ENCODE measurements at regions not wholly inside any gene's neighbourhood (a gene's known extent, or its start where the extent isn't known, plus 50 kb on each side); places are given as distances from the start of the nearest gene placed in this dataset.

DNA sequence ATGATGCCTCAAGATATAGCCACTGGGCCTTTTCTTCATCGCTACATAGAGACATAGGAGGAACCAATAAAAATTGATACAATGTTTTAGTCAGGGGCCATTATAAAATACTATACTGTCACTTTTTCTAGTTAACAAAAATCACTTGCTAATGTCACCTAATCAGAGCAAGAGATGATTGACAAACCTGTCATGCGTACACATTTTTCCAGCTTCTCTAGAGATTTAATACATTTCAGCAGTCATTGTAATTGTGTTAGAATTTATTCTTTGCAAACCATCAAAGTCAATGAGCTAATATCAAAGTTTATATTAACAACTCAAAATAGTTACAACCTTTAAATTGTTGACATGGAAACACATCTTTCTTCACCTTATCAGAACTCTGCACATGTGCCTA is 513.6 kb upstream of the SEMA6A start:
- H3K36me3 Mint-ChIP-seq, result no peaks in the 10 kb centered on the region
- CTCF ChIA-PET, result no interaction called here
- H3K4me1 Mint-ChIP-seq, result no peaks in the 10 kb centered on the region
- no peak for TF ChIP-seq MAX (CRISPR knock-in tag; IDR thresholded peaks at IDR 0.05)
- TF ChIP-seq SP1 (CRISPR knock-in tag; conservative IDR thresholded peaks at IDR 0.05), result no peak
- no peak for TF ChIP-seq IRF1 (CRISPR knock-in tag; IDR thresholded peaks at IDR 0.05)
- TF ChIP-seq NFYB (CRISPR knock-in tag; conservative IDR thresholded peaks at IDR 0.05; ENCODE audit: low read depth), result no peak
- no peak for TF ChIP-seq ZNF281 (CRISPR knock-in tag; IDR thresholded peaks at IDR 0.05)
- no peak for TF ChIP-seq FOXJ3 (CRISPR knock-in tag; IDR thresholded peaks at IDR 0.05; ENCODE audit: borderline replicate concordance)
- TF ChIP-seq E2F4 (CRISPR knock-in tag; IDR thresholded peaks at IDR 0.05; ENCODE audit: borderline replicate concordance, low read depth), result no peak
- no peak for TF ChIP-seq ZNF232 (CRISPR knock-in tag; IDR thresholded peaks at IDR 0.05)
- TF ChIP-seq ZNF423 (CRISPR knock-in tag; IDR thresholded peaks at IDR 0.05), result no peak
- no peak for TF ChIP-seq ZNF121 (CRISPR knock-in tag; IDR thresholded peaks at IDR 0.05)
- TF ChIP-seq HMGA2 (CRISPR knock-in tag; IDR thresholded peaks at IDR 0.05), result no peak
- TF ChIP-seq ZSCAN18 (CRISPR knock-in tag; IDR thresholded peaks at IDR 0.05), result no peak
- TF ChIP-seq NR1H2 (CRISPR knock-in tag; IDR thresholded peaks at IDR 0.05), result no peak
- TF ChIP-seq OVOL2 (CRISPR knock-in tag; IDR thresholded peaks at IDR 0.05; ENCODE audit: borderline replicate concordance), result no peak
- H3K4me3 Mint-ChIP-seq, result no peak overlapping the region
- no peak for ATAC-seq
- DNase-seq (ENCODE audit: low spot score), result no peak
- no peaks in the 10 kb centered on the region for H3K27me3 Mint-ChIP-seq (ENCODE audit: low read depth)
- POLR2A ChIA-PET, result interaction anchor here (0.6 kb wide), 1 partner anchor 11 kb away, joined by 4 read pairs; no protein-coding TSS in a partner anchor
- peaks cover 7% of the 10 kb centered on the region; the same call in 1 of the 2 replicates for H3K9me3 Mint-ChIP-seq
- no peak overlapping the region for H3K27ac Mint-ChIP-seq

DNA sequence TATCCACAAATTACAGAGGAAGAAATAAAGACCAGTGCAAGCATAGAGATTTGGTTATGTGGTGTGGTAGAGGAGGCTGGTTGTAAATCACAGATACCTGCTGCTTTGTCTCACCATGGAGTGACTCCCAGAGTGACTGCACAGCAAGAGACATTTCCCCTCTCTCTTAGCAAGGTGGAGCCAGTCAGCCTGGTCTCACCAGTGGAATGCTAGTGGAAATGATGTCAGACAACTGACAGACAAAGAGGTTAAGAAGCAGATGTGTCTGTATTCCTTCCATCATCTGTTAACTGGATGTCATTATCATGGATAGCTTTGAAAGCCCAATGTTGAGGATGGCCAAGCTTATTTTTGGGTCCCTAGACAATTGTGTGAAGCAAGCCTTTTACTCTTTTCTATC is 509.4 kb upstream of the SEMA6A start:
- peaks cover 7% of the 10 kb centered on the region; the same call in 1 of the 2 replicates for H3K9me3 Mint-ChIP-seq
- H3K27ac Mint-ChIP-seq, result no peak overlapping the region
- H3K4me3 Mint-ChIP-seq, result no peak overlapping the region
- ChIA-PET CTCF (no interaction called here), POLR2A (no interaction called here)
- DNase-seq (ENCODE audit: low spot score) (no peak), ATAC-seq (no peak)
- H3K27me3 Mint-ChIP-seq (ENCODE audit: low read depth), result no peaks in the 10 kb centered on the region
- peaks cover 3% of the 10 kb centered on the region; the same call in 1 of the 2 replicates for H3K4me1 Mint-ChIP-seq
- no peaks in the 10 kb centered on the region for H3K36me3 Mint-ChIP-seq
- no peak for TF ChIP-seq ZNF671 (CRISPR knock-in tag; IDR thresholded peaks at IDR 0.05)
- no peak for TF ChIP-seq ZNF263 (CRISPR knock-in tag; IDR thresholded peaks at IDR 0.05; ENCODE audit: low read depth)
- TF ChIP-seq, protein P1, sequence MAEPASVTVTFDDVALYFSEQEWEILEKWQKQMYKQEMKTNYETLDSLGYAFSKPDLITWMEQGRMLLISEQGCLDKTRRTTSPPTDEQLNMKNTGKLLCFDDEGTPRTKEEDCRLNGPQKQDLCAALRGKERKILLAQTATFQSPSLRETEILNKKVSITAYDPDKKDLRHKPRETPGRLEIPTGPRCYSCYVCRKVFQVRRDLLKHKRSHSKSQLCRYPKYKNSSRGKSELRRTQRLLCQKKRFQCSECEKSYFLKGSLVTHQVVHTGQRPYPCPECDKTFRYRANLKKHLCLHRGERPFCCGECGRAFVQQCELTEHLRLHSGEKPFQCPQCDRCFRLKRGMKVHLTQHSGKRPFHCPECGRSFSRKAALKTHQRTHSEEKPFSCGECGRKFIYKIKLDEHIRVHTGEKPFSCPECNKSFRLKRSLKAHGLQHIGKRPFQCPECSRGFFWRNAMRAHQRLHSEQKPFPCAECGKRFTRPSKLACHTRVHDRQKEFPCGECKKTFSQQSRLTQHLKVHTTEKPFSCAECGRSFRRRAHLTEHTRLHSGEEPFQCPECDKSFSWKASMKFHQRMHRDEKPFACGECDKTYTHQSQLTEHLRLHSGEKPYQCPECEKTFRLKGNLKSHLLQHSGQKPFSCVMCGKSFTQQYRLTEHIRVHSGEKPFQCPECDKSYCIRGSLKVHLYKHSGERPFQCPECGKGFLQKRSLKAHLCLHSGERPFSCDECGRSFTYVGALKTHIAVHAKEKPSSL (CRISPR knock-in tag; conservative IDR thresholded peaks at IDR 0.05), result no peak
- no peak for TF ChIP-seq FOXK1 (CRISPR knock-in tag; IDR thresholded peaks at IDR 0.05)
- TF ChIP-seq HMGA2 (CRISPR knock-in tag; IDR thresholded peaks at IDR 0.05), result no peak
- TF ChIP-seq TEAD4 (CRISPR knock-in tag; IDR thresholded peaks at IDR 0.05), result no peak
- no peak for TF ChIP-seq E2F4 (CRISPR knock-in tag; IDR thresholded peaks at IDR 0.05; ENCODE audit: borderline replicate concordance, low read depth)
- TF ChIP-seq, protein P2, sequence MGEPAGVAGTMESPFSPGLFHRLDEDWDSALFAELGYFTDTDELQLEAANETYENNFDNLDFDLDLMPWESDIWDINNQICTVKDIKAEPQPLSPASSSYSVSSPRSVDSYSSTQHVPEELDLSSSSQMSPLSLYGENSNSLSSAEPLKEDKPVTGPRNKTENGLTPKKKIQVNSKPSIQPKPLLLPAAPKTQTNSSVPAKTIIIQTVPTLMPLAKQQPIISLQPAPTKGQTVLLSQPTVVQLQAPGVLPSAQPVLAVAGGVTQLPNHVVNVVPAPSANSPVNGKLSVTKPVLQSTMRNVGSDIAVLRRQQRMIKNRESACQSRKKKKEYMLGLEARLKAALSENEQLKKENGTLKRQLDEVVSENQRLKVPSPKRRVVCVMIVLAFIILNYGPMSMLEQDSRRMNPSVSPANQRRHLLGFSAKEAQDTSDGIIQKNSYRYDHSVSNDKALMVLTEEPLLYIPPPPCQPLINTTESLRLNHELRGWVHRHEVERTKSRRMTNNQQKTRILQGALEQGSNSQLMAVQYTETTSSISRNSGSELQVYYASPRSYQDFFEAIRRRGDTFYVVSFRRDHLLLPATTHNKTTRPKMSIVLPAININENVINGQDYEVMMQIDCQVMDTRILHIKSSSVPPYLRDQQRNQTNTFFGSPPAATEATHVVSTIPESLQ (CRISPR knock-in tag; IDR thresholded peaks at IDR 0.05), result no peak
